CD8-positive, alpha-beta memory T cell (primary cell): ENCODE measurements at regions not wholly inside any gene's neighbourhood (a gene's known extent, or its start where the extent isn't known, plus 50 kb on each side); places are given as distances from the start of the nearest gene placed in this dataset.
"Not testable (repeated sequence)": the region's sequence is repeated elsewhere in the genome, so short reads cannot be mapped to it uniquely, and the experiment has no call there.

Experiments
- CTCF ChIA-PET: fragments of 350-600 bp; sonication (Branson Sonifier 250); formaldehyde crosslinking; loops from one replicate; lab custom pipeline; 2021; ENCODE audit warnings: antibody characterized with exemption; lab: Charles Lee
- POLR2A ChIA-PET: fragments of 350-600 bp; sonication (Branson Sonifier 250); formaldehyde crosslinking; loops from one replicate; lab custom pipeline; 2021; ENCODE audit warnings: antibody characterized with exemption; lab: Charles Lee
- DNase-seq, 5 donors: peaks; one replicate each; pipeline versions ENCODE4 v3.0.0 to v3.0.0-alpha.2; 2020 to 2022; ENCODE audit warnings: mixed read lengths in 1 of 5
- H3K27ac ChIP-seq: one replicate; pipeline ENCODE4 v1.7.0; 2013; ENCODE audit warnings: low read depth, mild to moderate bottlenecking, low read length, moderate library complexity
- H3K27me3 ChIP-seq: 2 replicates; pipeline ENCODE4 v1.7.0; 2013; ENCODE audit warnings: low read length, mild to moderate bottlenecking; ENCODE audit not compliant: insufficient read depth, poor library complexity, severe bottlenecking
- H3K36me3 ChIP-seq: 2 replicates; pipeline ENCODE4 v1.7.0; 2013; ENCODE audit warnings: mild to moderate bottlenecking, low read length, moderate library complexity; ENCODE audit not compliant: insufficient read depth
- H3K4me1 ChIP-seq: 2 replicates; pipeline ENCODE4 v1.7.0; 2013; ENCODE audit warnings: mild to moderate bottlenecking, low read length, moderate library complexity; ENCODE audit not compliant: insufficient read depth
- H3K4me3 ChIP-seq: 2 replicates; pipeline ENCODE4 v1.7.0; 2013; ENCODE audit warnings: mild to moderate bottlenecking, low read length
- H3K9me3 ChIP-seq: 2 replicates; pipeline ENCODE4 v1.7.0; 2013; ENCODE audit warnings: mild to moderate bottlenecking, low read length
- H3K27ac Mint-ChIP-seq, 8 donors: one replicate each; pipeline ENCODE4 v1.8.0; 2020 to 2021; ENCODE audit warnings: mixed read lengths in 8 of 8, mild to moderate bottlenecking in 6 of 8, inconsistent platforms in 3 of 8, moderate library complexity in 3 of 8
- H3K27me3 Mint-ChIP-seq, 2 donors: one replicate each; pipeline ENCODE4 v1.8.0; 2020 to 2021; ENCODE audit warnings: mixed read lengths in 2 of 2, mild to moderate bottlenecking in 1 of 2, moderate library complexity in 1 of 2
- H3K36me3 Mint-ChIP-seq, 3 donors: one replicate each; pipeline ENCODE4 v1.8.0; 2020 to 2021; ENCODE audit warnings: mixed read lengths in 3 of 3, inconsistent platforms in 1 of 3, mild to moderate bottlenecking in 1 of 3
- H3K4me1 Mint-ChIP-seq, 3 donors: one replicate each; pipeline ENCODE4 v1.8.0; 2020 to 2021; ENCODE audit warnings: mixed read lengths in 3 of 3, inconsistent platforms in 1 of 3, mild to moderate bottlenecking in 1 of 3
- H3K4me3 Mint-ChIP-seq, 7 donors: one replicate each; pipeline ENCODE4 v1.8.0; 2020 to 2021; ENCODE audit warnings: mixed read lengths in 7 of 7, mild to moderate bottlenecking in 6 of 7, moderate library complexity in 4 of 7, inconsistent platforms in 2 of 7
- H3K9me3 Mint-ChIP-seq, 5 donors: one replicate each; pipeline ENCODE4 v1.8.0; 2020 to 2022; ENCODE audit warnings: mixed read lengths in 5 of 5, mild to moderate bottlenecking in 3 of 5, moderate library complexity in 2 of 5, inconsistent platforms in 1 of 5

- H3K27me3 Mint-ChIP-seq, H3K27me3 ChIP-seq, CTCF ChIA-PET, H3K4me1 Mint-ChIP-seq, H3K36me3 Mint-ChIP-seq, POLR2A ChIA-PET, H3K27ac Mint-ChIP-seq, H3K9me3 ChIP-seq, H3K4me1 ChIP-seq, H3K36me3 ChIP-seq, H3K27ac ChIP-seq, H3K4me3 Mint-ChIP-seq, H3K4me3 ChIP-seq: not testable (repeated sequence)
- peak in 1 of 5 donors; percentile 31 for DNase-seq
- peaks cover 2 to 13% (median 9%) of the 10 kb centered on the region in 5 donors for H3K9me3 Mint-ChIP-seq
Measured at GRCh38 chr13:63811428-63812004, 2395.9 kb upstream of the PCDH20 start.

- H3K27ac Mint-ChIP-seq, H3K27me3 Mint-ChIP-seq, H3K27ac ChIP-seq, H3K9me3 ChIP-seq, POLR2A ChIA-PET, H3K36me3 ChIP-seq, DNase-seq, H3K27me3 ChIP-seq, H3K36me3 Mint-ChIP-seq, H3K4me3 Mint-ChIP-seq, H3K4me1 Mint-ChIP-seq, H3K4me3 ChIP-seq, H3K4me1 ChIP-seq, CTCF ChIA-PET: not testable (repeated sequence)
- peaks cover 0 to 13% (median 2%) of the 10 kb centered on the region in 5 donors for H3K9me3 Mint-ChIP-seq
Measured at GRCh38 chr13:63791134-63791533, 2375.5 kb upstream of the PCDH20 start.

GRCh38 chr13:63774133-63774532 is 2358.5 kb upstream of the PCDH20 start:
- Mint-ChIP-seq H3K27me3 (no peaks in the 10 kb centered on the region), H3K4me3 (no peak overlapping the region), H3K9me3 (peaks cover 5 to 25% (median 8%) of the 10 kb centered on the region in 5 donors), H3K36me3 (no peaks in the 10 kb centered on the region), H3K27ac (no peak overlapping the region), H3K4me1 (no peaks in the 10 kb centered on the region)
- CTCF ChIA-PET, result no interaction called here
- Histone ChIP-seq H3K36me3 (no peaks in the 10 kb centered on the region), H3K27me3 (no peaks in the 10 kb centered on the region), H3K27ac (no peak overlapping the region), H3K4me1 (no peaks in the 10 kb centered on the region), H3K9me3 (no peaks in the 10 kb centered on the region), H3K4me3 (no peak overlapping the region)
- POLR2A ChIA-PET, result no interaction called here
- DNase-seq, result no peak

GRCh38 chr13:63773476-63773875 is 2357.8 kb upstream of the PCDH20 start:
- no peak overlapping the region for H3K27ac ChIP-seq
- no peaks in the 10 kb centered on the region for H3K9me3 ChIP-seq
- no peak overlapping the region for H3K27ac Mint-ChIP-seq
- no peak overlapping the region for H3K4me3 Mint-ChIP-seq
- no peaks in the 10 kb centered on the region for H3K36me3 ChIP-seq
- H3K9me3 Mint-ChIP-seq, result peaks cover 3 to 19% (median 8%) of the 10 kb centered on the region in 5 donors
- POLR2A ChIA-PET, result no interaction called here
- no peaks in the 10 kb centered on the region for H3K27me3 ChIP-seq
- CTCF ChIA-PET, result no interaction called here
- H3K27me3 Mint-ChIP-seq, result no peaks in the 10 kb centered on the region
- no peaks in the 10 kb centered on the region for H3K4me1 ChIP-seq
- H3K4me3 ChIP-seq, result no peak overlapping the region
- no peak for DNase-seq
- no peaks in the 10 kb centered on the region for H3K4me1 Mint-ChIP-seq
- H3K36me3 Mint-ChIP-seq, result no peaks in the 10 kb centered on the region

GRCh38 chr13:63757683-63758082 is 2342.0 kb upstream of the PCDH20 start:
- H3K27me3 Mint-ChIP-seq, H3K4me3 Mint-ChIP-seq, H3K27ac ChIP-seq, CTCF ChIA-PET, H3K27me3 ChIP-seq, H3K9me3 Mint-ChIP-seq, H3K4me1 ChIP-seq, H3K27ac Mint-ChIP-seq, H3K36me3 ChIP-seq, H3K4me3 ChIP-seq, H3K4me1 Mint-ChIP-seq, POLR2A ChIA-PET, DNase-seq, H3K9me3 ChIP-seq, H3K36me3 Mint-ChIP-seq: not testable (repeated sequence)

- H3K27ac Mint-ChIP-seq, H3K4me1 ChIP-seq, H3K36me3 Mint-ChIP-seq, H3K4me1 Mint-ChIP-seq, H3K4me3 ChIP-seq, H3K4me3 Mint-ChIP-seq, CTCF ChIA-PET, H3K27ac ChIP-seq, H3K36me3 ChIP-seq, H3K9me3 ChIP-seq, H3K27me3 Mint-ChIP-seq, POLR2A ChIA-PET, H3K9me3 Mint-ChIP-seq, DNase-seq, H3K27me3 ChIP-seq: not testable (repeated sequence)
Measured at GRCh38 chr13:63749857-63750256, 2334.2 kb upstream of the PCDH20 start.

- H3K36me3 Mint-ChIP-seq, H3K27me3 Mint-ChIP-seq, H3K9me3 ChIP-seq, H3K4me1 Mint-ChIP-seq, H3K27ac ChIP-seq, H3K4me1 ChIP-seq, POLR2A ChIA-PET, H3K27me3 ChIP-seq, H3K4me3 Mint-ChIP-seq, H3K4me3 ChIP-seq, H3K36me3 ChIP-seq, H3K27ac Mint-ChIP-seq, H3K9me3 Mint-ChIP-seq, CTCF ChIA-PET: not testable (repeated sequence)
- peak in 1 of 5 donors; percentile 24 for DNase-seq
Measured at GRCh38 chr13:63741814-63742101, 2326.1 kb upstream of the PCDH20 start.

GRCh38 chr13:63741029-63741813 is 2325.6 kb upstream of the PCDH20 start:
- H3K27ac ChIP-seq, result no peak overlapping the region
- Mint-ChIP-seq H3K9me3 (peaks cover 0 to 9% (median 9%) of the 10 kb centered on the region in 5 donors), H3K36me3 (no peaks in the 10 kb centered on the region), H3K27ac (no peak overlapping the region), H3K4me1 (no peaks in the 10 kb centered on the region), H3K4me3 (no peak overlapping the region), H3K27me3 (no peaks in the 10 kb centered on the region)
- ChIA-PET POLR2A (no interaction called here), CTCF (no interaction called here)
- DNase-seq, result peak in 1 of 5 donors; percentile 33
- no peak overlapping the region for H3K4me3 ChIP-seq
- no peaks in the 10 kb centered on the region for H3K4me1 ChIP-seq
- no peaks in the 10 kb centered on the region for H3K9me3 ChIP-seq
- no peaks in the 10 kb centered on the region for H3K36me3 ChIP-seq
- H3K27me3 ChIP-seq, result no peaks in the 10 kb centered on the region
